Islet of Langerhans (tissue), 1 donor: ENCODE measurements at regions not wholly inside any gene's neighbourhood (a gene's known extent, or its start where the extent isn't known, plus 50 kb on each side); places are given as distances from the start of the nearest gene placed in this dataset.
"Not testable (repeated sequence)": the region's sequence is repeated elsewhere in the genome, so short reads cannot be mapped to it uniquely, and the experiment has no call there.

Source experiments
- FAIRE-seq: peaks from one replicate; lab custom pipeline; 2011; peaks lifted over from hg19 to GRCh38; lab: Jason Lieb, UNC

DNA sequence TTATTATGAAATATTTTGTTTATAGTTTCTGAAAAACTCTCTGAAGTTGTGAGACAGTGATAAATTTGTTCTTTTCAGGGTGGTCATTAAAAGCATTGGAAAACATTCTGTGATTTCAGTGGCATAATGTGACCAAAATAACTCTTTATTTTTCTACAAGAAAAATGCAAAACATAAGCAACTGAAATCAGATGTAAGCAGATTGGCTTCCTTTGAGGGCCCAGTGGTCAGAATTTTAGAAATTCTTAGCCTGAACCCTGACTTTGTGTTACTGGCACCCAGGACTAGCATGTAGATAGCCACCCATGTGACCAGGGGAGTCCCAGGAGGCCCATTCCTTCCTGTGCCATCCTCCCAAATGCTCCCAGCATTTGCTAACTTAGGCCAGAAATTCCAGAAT is 145.6 kb upstream of the SLC38A2 start:
- no peak for FAIRE-seq

DNA sequence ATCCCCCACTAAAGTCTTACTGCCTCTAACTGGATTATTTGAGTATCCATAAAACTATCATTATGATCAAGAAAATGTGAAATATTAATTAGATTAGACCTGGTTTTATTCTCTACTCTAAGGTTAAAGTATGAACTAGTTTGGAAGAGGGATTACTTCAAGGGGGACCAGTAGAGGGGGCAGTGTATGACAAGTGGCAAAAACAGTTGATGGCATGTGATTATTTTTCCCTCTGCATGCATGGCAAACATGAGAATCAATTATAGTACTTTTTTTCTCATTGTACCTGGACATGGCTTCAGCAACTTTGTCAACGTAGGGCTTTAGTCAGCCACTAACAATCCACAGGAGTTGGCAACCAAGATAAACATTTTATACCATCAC is 145.0 kb upstream of the SLC38A2 start:
- FAIRE-seq = no peak

DNA sequence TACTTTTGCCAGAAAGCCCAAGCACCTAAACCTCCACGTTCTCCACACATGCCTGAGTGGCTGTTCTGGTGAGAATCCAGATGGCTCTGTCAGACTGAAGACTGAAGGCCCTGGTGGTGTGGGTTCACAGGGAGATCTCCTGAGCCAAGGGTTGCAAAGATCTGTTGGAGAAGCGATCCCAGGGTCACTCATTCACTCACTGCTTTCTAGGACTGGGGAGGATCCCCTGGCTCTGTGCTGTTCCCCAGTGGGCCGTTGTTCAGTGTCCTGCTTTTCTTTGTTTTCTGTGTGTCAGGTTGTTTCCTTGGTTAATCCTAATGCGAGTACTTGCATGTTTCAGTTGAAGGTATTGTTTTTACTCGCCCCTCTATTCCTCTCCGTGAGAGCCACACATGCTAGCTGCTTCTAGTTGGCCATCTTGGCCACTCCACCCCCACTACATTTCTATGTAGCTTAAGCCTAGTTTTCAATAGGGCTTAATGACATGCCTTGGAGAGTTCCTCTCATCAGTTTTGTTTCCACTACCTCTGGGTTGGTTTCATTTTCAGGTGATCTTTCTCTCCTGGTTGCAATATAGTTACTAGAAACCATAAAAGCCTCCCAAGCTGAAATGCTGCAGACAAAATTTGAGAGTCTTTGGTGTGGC is 144.5 kb upstream of the SLC38A2 start:
- no peak for FAIRE-seq

DNA sequence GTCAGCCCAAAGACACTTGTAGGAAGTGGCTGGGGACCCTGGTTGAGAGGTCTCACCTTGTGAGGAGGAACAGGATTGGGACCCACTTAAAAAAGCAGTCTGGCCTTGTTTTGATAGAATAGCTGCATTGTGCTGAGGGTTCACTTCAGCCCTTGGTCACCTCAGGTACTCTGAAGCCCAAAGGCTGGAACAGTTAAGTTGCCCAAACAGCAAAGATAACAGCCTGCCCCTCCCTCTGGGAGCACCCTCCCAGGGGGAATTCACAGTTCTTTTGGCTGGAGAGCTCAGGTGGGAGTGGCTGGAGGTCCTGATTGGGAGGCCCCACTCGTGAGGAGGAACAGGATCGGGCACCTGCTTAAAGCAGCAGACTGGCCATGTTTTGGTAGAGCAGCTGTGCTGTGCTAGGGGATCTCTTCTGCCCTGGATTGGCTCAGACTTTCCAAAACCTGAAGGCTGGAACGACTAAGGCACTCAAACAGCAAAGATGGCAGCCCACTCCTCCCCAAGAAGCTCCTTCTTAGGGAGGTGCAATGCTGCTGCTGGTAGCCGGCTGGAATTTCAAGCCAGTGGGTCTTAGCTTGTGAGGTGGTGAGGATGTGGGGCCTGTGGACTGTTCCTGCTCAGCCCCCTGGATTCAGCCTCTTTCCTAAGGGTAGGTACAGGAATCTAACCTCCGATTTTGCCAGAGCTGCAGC is 143.8 kb upstream of the SLC38A2 start:
- FAIRE-seq = no peak

DNA sequence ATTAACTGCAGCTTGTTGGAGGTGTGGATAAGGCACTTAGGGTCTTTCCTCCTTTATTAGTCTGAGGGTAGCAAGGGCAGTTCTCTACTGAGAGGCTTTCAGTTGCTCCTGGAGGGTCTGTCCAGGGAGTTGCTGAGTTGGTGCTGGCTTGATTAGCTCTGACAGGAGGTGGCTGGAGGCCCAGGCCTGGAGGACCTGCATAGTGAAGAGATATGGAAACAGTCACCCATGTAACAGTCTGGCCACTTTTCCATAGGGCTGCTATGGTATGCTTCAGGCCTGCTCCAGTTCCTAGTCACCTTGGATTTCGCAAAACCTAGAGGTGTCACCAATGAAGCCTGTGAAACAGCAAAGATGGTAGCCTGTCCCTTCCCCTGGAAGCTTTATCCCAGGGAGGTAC is 143.3 kb upstream of the SLC38A2 start:
- no peak for FAIRE-seq

DNA sequence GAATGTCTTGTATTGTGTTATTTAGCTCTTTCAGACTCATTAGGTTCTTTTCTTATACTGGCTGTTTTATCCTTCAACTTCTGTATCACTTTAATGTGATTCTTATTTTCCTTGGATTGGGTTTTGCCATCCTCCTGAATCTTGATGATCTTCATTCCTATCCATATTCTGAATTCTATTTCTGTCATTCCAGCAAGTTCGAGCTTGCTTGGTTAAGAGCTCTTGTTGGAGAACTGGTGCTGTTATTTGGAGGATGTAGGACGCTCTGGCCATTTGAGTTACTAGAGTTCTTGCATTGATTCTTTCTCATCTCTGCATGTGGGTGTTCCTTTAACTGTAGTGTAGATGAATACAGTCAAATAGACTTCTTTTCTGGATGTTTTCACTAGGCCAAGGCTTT is 142.3 kb upstream of the SLC38A2 start:
- FAIRE-seq = no peak

DNA sequence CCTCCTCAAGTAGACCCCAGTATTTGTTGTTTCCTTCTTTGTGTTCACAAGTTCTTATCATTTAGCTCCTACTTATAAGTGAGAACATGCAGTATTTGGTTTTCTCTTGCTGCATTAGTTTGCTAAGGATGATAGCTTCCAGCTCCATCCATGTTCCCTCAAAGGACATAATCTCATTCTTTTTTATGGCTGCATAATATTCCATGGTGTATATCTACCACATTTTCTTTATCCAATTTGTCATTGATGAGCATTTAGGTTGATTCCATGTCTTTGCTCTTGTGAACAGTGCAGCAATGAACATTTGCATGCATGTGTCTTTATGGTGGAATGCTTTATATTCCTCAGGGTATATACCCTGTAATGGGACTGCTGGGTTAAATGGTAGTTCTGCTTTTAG is 137.7 kb upstream of the SLC38A2 start:
- FAIRE-seq = not testable (repeated sequence)

DNA sequence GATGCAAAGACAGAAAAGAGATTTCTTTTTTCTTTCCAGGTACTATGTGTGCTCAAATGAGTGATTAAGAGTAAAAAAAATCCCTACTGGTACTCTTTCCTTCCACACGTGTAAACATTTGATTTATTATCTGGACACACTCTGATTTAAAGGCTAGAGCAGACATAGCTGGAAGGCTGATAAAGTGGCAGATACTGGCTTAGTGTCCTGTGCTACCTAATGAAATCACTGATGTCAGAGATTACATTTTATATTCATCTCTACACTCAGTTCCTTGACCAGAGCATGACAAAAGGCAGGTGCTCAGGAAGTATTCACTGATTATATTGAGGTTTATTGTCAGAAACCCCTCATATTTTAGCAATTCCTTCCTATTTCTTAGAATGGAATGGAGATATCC is 136.6 kb upstream of the SLC38A2 start:
- FAIRE-seq = no peak

DNA sequence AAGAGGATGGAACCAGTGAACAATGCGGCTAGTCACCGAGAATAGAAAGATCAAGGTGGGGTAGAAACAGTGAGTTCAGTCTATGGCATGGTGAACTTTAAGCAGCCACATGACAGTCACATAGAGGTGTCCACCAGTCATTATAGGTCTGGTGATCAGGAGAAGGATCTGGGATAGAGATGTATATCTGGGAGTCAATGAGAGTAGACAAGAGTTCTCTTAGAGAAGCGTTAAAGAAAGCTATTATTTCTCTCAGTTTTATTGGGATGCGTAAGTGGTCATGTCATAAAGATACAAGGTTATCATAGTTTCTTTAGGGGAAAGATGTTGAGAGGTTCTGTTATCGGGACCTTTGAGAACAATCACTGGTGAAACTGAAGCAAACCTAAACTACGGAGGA is 136.1 kb upstream of the SLC38A2 start:
- no peak for FAIRE-seq

DNA sequence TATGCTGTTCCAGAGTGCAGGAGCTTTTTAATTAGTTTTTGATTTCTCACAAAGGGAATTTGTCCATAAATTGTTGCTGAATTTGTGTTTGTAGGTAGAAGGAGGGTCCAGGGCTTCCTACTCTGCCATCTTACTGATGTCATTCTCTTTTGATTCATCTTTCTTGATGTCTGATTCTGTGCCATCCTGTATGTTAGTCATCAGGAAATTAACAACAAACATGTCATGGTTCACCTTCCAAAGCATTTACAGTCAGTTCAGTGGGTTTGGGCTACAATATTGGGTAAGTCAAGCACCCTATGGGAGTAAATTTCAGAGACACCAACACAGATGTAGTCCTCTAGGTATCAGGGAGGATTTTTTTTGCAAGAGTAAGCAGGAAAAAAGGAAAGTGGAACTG is 135.2 kb upstream of the SLC38A2 start:
- FAIRE-seq = no peak

DNA sequence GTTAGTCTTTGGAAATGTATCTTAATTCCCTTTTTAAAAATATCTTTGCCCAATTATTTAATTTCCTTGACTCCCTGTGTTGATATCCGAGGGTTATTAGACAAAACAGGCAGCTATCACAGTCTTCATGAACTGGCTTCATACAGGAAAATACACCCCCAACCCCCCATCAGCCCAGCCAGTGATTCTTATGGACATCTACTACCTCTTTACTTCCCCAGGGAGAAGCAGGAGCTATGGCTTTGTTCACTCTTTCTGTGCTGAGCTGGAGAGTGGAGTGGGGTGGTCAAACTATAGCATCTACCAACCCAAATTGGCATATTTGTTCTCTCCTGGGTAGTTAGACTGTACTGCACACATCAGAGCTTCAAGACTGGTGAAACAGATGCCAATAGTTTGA is 134.4 kb upstream of the SLC38A2 start:
- FAIRE-seq = no peak

DNA sequence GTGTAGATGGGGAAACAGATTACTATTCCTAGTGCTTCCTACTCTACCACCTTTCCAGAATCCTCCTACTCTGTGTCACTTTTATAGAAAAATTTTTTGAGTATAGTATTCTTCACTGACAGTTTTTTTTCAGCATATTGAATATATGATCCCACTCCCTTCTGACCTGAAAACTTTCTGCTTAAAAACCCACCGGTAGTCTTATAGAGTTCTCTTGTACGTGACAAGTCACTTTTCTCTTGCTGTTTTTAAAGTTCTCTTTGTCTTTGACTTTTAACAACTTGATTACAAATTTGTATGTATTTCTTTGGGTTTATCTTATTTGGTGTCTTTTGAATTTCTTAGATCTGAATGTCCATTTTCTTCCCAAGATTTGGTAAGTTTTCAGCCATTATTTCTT is 133.6 kb upstream of the SLC38A2 start:
- FAIRE-seq = no peak

DNA sequence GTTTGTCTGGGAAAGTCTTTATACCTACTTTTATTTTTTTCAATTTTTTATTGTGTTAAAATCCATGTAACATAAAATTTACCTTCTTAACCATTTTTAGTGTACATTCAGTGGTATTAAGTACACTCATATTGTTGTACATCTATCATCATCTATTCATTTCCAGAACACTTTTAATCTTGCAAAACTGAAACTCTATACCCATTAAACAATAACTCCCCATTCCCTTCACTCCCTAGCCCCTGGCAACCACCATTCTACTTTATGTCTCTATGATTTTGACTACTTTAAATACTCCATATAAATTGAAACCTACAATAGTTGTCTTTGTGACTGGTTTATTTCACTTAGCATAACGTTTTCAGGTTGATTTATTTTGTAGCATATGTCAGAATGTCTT is 131.9 kb upstream of the SLC38A2 start:
- no peak for FAIRE-seq

DNA sequence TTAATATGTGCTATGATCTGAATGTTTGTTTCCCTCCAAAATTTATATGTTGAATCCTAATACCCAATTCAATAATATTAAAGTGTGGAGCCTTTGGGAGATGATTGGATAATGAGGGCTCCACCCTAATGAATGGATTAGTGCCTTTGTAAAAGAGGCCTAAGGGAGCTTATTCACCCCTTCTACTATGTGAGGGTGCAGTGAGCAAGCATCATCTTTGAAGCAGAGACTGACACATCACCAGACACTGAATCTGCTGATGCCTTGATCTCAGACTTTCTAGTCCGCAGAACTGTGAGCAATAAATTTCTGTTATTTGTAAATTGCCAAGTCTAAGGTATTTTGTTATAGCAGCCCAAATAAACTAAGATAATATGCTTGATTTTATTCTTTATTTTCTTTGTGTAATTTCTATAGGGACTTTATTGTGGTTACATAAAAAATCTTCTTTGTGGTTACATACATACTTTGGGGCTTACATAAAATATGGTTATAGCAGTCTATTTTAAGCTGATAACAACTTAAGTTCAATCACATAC is 131.1 kb upstream of the SLC38A2 start:
- no peak for FAIRE-seq

DNA sequence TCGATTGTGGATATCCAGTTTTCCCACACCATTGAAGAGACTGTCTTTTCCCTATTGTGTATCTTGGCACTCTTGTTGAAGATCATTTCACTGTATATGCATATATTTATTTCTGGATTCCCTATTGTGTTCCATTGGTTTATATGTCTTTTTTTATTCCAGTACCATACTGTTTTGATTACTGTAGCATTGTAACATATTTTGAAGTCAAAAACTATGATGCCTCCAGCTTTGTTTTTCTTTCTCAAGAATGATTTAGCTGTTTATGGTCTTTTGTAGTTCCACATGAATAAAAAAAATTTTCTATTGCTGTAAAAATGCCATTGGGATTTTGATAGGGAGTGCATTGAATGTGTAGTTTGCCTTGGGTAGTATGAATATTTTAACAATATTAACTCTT is 128.1 kb upstream of the SLC38A2 start:
- no peak for FAIRE-seq

DNA sequence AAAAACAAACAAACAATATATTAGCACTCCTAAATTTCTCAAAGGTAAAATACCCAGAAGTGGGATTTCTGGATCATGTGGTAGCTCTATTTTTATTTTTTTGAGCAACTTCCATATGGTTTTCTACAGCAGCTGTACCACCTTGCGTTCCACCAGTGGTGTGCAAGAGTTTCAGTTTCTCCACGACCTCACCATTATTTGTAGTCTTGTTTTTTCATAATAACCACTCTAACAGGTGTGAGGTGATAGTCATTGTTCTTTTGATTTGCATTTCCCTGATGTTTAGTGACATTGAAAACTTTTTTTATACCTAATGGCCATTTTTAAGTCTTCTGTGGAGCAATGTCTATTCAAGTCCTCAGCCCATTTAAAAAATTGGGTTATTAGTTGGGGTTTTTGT is 127.3 kb upstream of the SLC38A2 start:
- no peak for FAIRE-seq

DNA sequence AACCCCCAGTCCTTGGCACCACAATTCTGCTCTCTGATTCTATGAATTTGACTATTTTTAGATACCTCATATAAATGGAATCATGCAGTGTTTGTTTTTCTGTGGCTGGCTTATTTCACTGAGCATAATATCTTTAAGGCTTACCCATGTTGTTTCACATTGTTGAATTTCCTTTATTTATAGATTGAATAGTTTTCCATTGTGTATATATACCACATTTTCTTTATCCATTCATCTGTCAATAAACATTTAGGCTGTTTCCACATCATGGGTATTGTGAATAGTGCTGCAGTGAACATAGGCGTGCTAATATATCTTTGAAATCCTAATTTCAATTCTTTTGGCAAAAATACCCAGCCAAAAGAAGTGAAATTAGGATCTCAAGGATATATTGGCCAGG is 126.7 kb upstream of the SLC38A2 start:
- no peak for FAIRE-seq

DNA sequence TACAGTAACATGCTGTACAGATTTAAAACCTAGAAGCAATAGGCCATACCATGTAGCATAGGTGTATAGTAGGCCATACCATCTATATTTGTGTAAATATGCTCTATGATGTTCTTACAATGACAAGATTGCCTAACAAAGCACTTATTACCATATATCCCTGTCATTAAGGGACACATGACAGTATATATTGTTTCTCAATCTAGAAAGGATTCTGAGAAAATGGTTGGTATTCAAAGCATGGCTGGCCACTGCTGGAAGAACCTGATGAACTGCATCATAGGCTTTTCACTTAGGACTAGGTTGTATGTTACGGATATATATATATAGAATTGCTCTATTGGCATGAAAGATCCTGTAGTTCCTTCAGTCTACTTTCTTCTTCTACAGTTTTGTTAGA is 125.2 kb upstream of the SLC38A2 start:
- FAIRE-seq = no peak

DNA sequence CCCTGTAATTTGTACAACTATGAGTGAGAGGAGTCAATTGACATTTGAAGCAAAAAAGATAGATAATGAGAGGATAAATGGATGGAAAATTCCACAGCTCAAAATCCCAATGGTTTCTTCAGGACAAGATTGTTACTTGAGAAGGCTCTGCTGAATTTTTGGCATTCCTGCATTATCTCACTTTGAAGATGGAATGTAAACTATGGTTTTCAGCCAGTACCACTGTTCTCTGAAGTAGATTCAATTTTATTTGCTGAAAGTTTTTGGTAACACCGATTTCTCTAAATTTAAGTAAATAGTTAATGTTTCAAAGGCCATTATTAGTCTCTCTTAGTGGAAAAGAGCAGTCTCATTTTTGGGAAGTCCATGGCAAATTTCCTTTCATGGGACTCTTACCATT is 121.9 kb upstream of the SLC38A2 start:
- no peak for FAIRE-seq

DNA sequence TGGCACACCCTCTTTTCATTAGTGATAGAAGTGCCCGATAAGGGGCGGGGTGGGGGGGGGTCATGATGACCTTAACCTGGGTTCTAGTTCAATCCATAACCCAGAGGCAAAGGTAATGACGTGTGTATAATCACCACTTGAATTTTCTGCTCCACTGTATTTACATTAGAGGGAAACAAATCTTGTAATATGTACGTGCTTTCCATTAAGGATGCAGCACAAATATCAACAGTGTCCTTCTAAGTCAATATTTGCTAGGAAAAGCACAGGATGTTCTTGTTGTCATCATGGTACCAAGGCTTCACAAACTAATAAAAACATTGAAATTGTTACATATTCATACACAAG is 121.2 kb upstream of the SLC38A2 start:
- no peak for FAIRE-seq

DNA sequence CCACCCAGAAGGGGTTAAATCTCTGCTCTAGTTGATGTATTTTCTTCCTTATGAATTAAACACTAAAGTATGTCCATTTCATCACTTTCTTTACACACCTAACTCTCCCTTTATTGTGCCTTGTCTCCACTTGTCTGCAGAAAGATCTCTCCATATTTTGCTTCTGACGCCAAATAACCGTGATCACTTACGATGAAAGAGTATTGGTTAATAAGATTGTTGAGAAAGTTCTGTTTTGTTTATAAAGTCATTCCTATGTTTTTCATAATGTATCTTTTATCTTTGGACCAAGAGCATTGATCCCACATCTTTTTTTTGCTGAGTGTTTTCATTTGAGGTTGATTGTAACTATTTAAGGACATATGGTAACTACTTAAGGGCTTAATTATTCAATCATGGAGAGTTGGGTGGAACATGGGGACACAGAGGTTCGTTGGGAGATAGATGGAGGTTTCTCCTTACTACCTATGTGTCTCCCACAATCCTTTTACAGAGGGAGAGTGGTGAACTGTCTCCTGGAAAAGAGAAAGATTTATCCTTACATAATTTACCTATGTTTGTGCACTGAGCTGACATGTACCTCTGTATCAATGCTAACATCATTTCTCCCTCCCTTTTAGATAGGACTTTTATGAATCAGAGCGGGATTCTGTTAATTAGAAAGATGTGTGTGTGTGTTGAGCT is 120.7 kb upstream of the SLC38A2 start:
- no peak for FAIRE-seq

DNA sequence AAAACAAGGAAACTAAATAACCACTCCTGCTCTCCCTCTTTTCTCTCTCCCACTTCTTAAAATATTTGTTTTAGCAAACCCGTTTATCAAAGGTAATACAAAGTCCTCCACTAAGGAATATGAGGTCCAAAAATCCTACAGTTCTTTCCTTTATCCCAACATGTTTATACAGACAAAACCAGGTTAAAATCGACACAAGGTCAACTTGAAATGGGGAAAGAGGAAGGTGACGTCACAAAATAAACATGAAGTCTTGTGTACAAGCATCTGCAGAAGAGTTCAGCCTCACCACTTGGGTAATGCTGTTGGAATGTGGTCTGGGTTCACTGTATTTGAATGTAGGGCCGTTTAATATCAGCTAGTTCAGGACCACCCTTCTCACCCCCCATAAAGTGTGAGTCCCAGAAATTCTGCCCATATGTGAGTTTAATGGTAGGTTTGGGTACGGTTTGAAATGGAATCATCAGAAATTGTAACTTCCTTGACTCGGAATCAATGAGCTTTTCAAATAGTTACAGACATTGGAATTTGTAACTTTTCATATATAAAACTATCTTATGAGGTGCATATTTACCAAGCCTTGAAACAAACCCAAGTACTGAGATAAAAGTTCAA is 120.0 kb upstream of the SLC38A2 start:
- no peak for FAIRE-seq

DNA sequence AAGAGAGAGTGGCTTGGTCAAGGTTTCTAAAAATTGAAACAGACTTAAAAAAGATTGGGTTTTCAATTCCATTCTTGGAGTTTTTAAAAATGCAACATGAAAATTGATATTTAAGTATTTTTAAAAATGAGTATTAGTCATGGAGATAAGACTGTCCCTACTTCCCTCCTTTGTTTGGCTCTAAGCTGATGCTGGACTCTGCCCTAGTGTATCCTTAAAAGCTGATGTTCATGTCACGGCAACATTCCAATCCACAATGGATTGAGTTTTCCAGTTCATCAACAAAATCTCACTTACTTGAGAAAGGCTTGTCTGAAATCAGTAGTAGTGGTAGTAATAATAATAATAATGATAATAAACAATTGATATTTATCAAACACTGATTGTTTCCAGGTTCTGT is 119.0 kb upstream of the SLC38A2 start:
- no peak for FAIRE-seq
